ENCODE measurements at regions not wholly inside any gene's neighbourhood (a gene's known extent, or its start where the extent isn't known, plus 50 kb on each side); places are given as distances from the start of the nearest gene placed in this dataset.

- Histone ChIP-seq H3K4me3 (no peak overlapping the region), H3K9me3 (replicated peaks) (no peaks in the 10 kb centered on the region), H3K27ac (no peak overlapping the region), H3K36me3 (no peaks in the 10 kb centered on the region), H3K4me1 (replicated peaks) (0 out of 2 replicates have a peak, but pooled peaks cover 6% of the 10 kb centered on the region), H3K27me3 (replicated peaks) (no peaks in the 10 kb centered on the region)
- DNase-seq (ENCODE audit: low read depth in 1 of 2, low spot score in 2 of 2): no peak
Observed at GRCh38 chr1:98101364-98101763, 180.5 kb upstream of the DPYD start.

GRCh38 chr1:98099501-98099900 is 178.7 kb upstream of the DPYD start:
- Histone ChIP-seq H3K36me3 (no peaks in the 10 kb centered on the region), H3K27me3 (replicated peaks) (no peaks in the 10 kb centered on the region), H3K9me3 (replicated peaks) (no peaks in the 10 kb centered on the region), H3K27ac (no peak overlapping the region), H3K4me3 (no peak overlapping the region), H3K4me1 (replicated peaks) (0 out of 2 replicates have a peak, but pooled peaks cover 6% of the 10 kb centered on the region)
- no peak for DNase-seq (ENCODE audit: low read depth in 1 of 2, low spot score in 2 of 2)

- no peak overlapping the region for H3K27ac ChIP-seq
- DNase-seq (ENCODE audit: low read depth in 1 of 2, low spot score in 2 of 2): no peak
- H3K36me3 ChIP-seq: no peaks in the 10 kb centered on the region
- 0 out of 2 replicates have a peak, but pooled peaks cover 6% of the 10 kb centered on the region for H3K4me1 ChIP-seq (replicated peaks)
- H3K27me3 ChIP-seq (replicated peaks): no peaks in the 10 kb centered on the region
- H3K9me3 ChIP-seq (replicated peaks): no peaks in the 10 kb centered on the region
- no peak overlapping the region for H3K4me3 ChIP-seq
Observed at GRCh38 chr1:98098473-98098872, 177.6 kb upstream of the DPYD start.

- DNase-seq (ENCODE audit: low read depth in 1 of 2, low spot score in 2 of 2): no peak
Observed at GRCh38 chr1:98090351-98090750, 169.5 kb upstream of the DPYD start.

GRCh38 chr1:98088381-98088780 is 167.5 kb upstream of the DPYD start:
- H3K4me1 ChIP-seq (replicated peaks): peaks cover 32% of the 10 kb centered on the region
- H3K9me3 ChIP-seq (replicated peaks): no peaks in the 10 kb centered on the region
- H3K27ac ChIP-seq: no peak overlapping the region
- no peak overlapping the region for H3K4me3 ChIP-seq
- H3K36me3 ChIP-seq: peaks cover 7% of the 10 kb centered on the region; the same call in 1 of the 2 replicates
- H3K27me3 ChIP-seq (replicated peaks): no peaks in the 10 kb centered on the region
- no peak for DNase-seq (ENCODE audit: low read depth in 1 of 2, low spot score in 2 of 2)

More at GRCh38 chr1:98090351-98090750, 169.5 kb upstream of the DPYD start:
- no peak overlapping the region for H3K4me3 ChIP-seq
- H3K27me3 ChIP-seq (replicated peaks): no peaks in the 10 kb centered on the region
- H3K4me1 ChIP-seq (replicated peaks): peaks cover 20% of the 10 kb centered on the region
- H3K36me3 ChIP-seq: no peaks in the 10 kb centered on the region
- H3K27ac ChIP-seq: no peak overlapping the region
- no peaks in the 10 kb centered on the region for H3K9me3 ChIP-seq (replicated peaks)

- H3K36me3 ChIP-seq: peaks cover 7% of the 10 kb centered on the region; the same call in 1 of the 2 replicates
- H3K27ac ChIP-seq: peak overlapping the region; percentile 96
- H3K9me3 ChIP-seq (replicated peaks): no peaks in the 10 kb centered on the region
- H3K27me3 ChIP-seq (replicated peaks): no peaks in the 10 kb centered on the region
- H3K4me1 ChIP-seq (replicated peaks): peaks cover 32% of the 10 kb centered on the region
- peak; percentile 83 to 98 for DNase-seq (ENCODE audit: low read depth in 1 of 2, low spot score in 2 of 2)
- H3K4me3 ChIP-seq: no peak overlapping the region
Observed at GRCh38 chr1:98086796-98087441, 166.1 kb upstream of the DPYD start.

- Histone ChIP-seq H3K27me3 (replicated peaks) (no peaks in the 10 kb centered on the region), H3K36me3 (peaks cover 7% of the 10 kb centered on the region; the same call in 1 of the 2 replicates), H3K4me3 (no peak overlapping the region), H3K27ac (peak overlapping the region; percentile 96), H3K9me3 (replicated peaks) (no peaks in the 10 kb centered on the region), H3K4me1 (replicated peaks) (peaks cover 32% of the 10 kb centered on the region)
- DNase-seq (ENCODE audit: low read depth in 1 of 2, low spot score in 2 of 2): peak; percentile 83 to 86
Observed at GRCh38 chr1:98086156-98086555, 165.3 kb upstream of the DPYD start.

GRCh38 chr1:98084188-98084587 is 163.4 kb upstream of the DPYD start:
- Histone ChIP-seq H3K4me3 (no peak overlapping the region), H3K27me3 (replicated peaks) (no peaks in the 10 kb centered on the region), H3K9me3 (replicated peaks) (no peaks in the 10 kb centered on the region), H3K4me1 (replicated peaks) (peaks cover 32% of the 10 kb centered on the region), H3K36me3 (peaks cover 7% of the 10 kb centered on the region; the same call in 1 of the 2 replicates), H3K27ac (peak overlapping the region; percentile 24; the same call in 1 of the 2 replicates)
- peak in 1 of 2 experiments; percentile 12 for DNase-seq (ENCODE audit: low read depth in 1 of 2, low spot score in 2 of 2)

GRCh38 chr1:98081944-98082343 is 161.1 kb upstream of the DPYD start:
- H3K9me3 ChIP-seq (replicated peaks): no peaks in the 10 kb centered on the region
- DNase-seq (ENCODE audit: low read depth in 1 of 2, low spot score in 2 of 2): no peak
- H3K4me1 ChIP-seq (replicated peaks): peaks cover 22% of the 10 kb centered on the region
- no peak overlapping the region for H3K4me3 ChIP-seq
- peaks cover 7% of the 10 kb centered on the region; the same call in 1 of the 2 replicates for H3K36me3 ChIP-seq
- no peak overlapping the region for H3K27ac ChIP-seq
- no peaks in the 10 kb centered on the region for H3K27me3 ChIP-seq (replicated peaks)

- Histone ChIP-seq H3K9me3 (replicated peaks) (no peaks in the 10 kb centered on the region), H3K27ac (no peak overlapping the region), H3K27me3 (replicated peaks) (no peaks in the 10 kb centered on the region), H3K36me3 (no peaks in the 10 kb centered on the region), H3K4me3 (no peak overlapping the region), H3K4me1 (replicated peaks) (no peaks in the 10 kb centered on the region)
- DNase-seq (ENCODE audit: low read depth in 1 of 2, low spot score in 2 of 2): no peak
Observed at GRCh38 chr1:98078596-98078995, 157.8 kb upstream of the DPYD start.

GRCh38 chr1:98077691-98078090 is 156.9 kb upstream of the DPYD start:
- Histone ChIP-seq H3K4me3 (no peak overlapping the region), H3K27me3 (replicated peaks) (no peaks in the 10 kb centered on the region), H3K36me3 (no peaks in the 10 kb centered on the region), H3K4me1 (replicated peaks) (no peaks in the 10 kb centered on the region), H3K9me3 (replicated peaks) (no peaks in the 10 kb centered on the region), H3K27ac (no peak overlapping the region)
- no peak for DNase-seq (ENCODE audit: low read depth in 1 of 2, low spot score in 2 of 2)

- H3K27me3 ChIP-seq (replicated peaks): no peaks in the 10 kb centered on the region
- no peaks in the 10 kb centered on the region for H3K36me3 ChIP-seq
- H3K4me1 ChIP-seq (replicated peaks): no peaks in the 10 kb centered on the region
- H3K4me3 ChIP-seq: no peak overlapping the region
- no peak overlapping the region for H3K27ac ChIP-seq
- DNase-seq (ENCODE audit: low read depth in 1 of 2, low spot score in 2 of 2): no peak
- no peaks in the 10 kb centered on the region for H3K9me3 ChIP-seq (replicated peaks)
Observed at GRCh38 chr1:98075626-98076025, 154.8 kb upstream of the DPYD start.

GRCh38 chr1:98073823-98074222 is 153.0 kb upstream of the DPYD start:
- DNase-seq (ENCODE audit: low read depth in 1 of 2, low spot score in 2 of 2): no peak
- no peak overlapping the region for H3K4me3 ChIP-seq
- no peaks in the 10 kb centered on the region for H3K27me3 ChIP-seq (replicated peaks)
- no peak overlapping the region for H3K27ac ChIP-seq
- no peaks in the 10 kb centered on the region for H3K36me3 ChIP-seq
- no peaks in the 10 kb centered on the region for H3K4me1 ChIP-seq (replicated peaks)
- H3K9me3 ChIP-seq (replicated peaks): no peaks in the 10 kb centered on the region

- Histone ChIP-seq H3K9me3 (replicated peaks) (no peaks in the 10 kb centered on the region), H3K27me3 (replicated peaks) (no peaks in the 10 kb centered on the region), H3K36me3 (no peaks in the 10 kb centered on the region), H3K4me1 (replicated peaks) (no peaks in the 10 kb centered on the region), H3K4me3 (no peak overlapping the region), H3K27ac (no peak overlapping the region)
- DNase-seq (ENCODE audit: low read depth in 1 of 2, low spot score in 2 of 2): no peak
Observed at GRCh38 chr1:98073106-98073505, 152.3 kb upstream of the DPYD start.

GRCh38 chr1:98072047-98072446 is 151.2 kb upstream of the DPYD start:
- DNase-seq (ENCODE audit: low read depth in 1 of 2, low spot score in 2 of 2): no peak
- Histone ChIP-seq H3K9me3 (replicated peaks) (no peaks in the 10 kb centered on the region), H3K4me3 (no peak overlapping the region), H3K27ac (no peak overlapping the region), H3K36me3 (no peaks in the 10 kb centered on the region), H3K4me1 (replicated peaks) (no peaks in the 10 kb centered on the region), H3K27me3 (replicated peaks) (no peaks in the 10 kb centered on the region)
